HL-60 (cell line): ENCODE measurements at regions not wholly inside any gene's neighbourhood (a gene's known extent, or its start where the extent isn't known, plus 50 kb on each side); places are given as distances from the start of the nearest gene placed in this dataset.

Experiments
- POLR2AphosphoS5 ChIP-seq: IDR thresholded peaks from 2 replicates; pipeline ENCODE4 v1.6.1; 2012; ENCODE audit warnings: low read depth
- SPI1 ChIP-seq: IDR thresholded peaks from 2 replicates; pipeline ENCODE4 v1.6.1; 2012; ENCODE audit warnings: low read depth, mild to moderate bottlenecking, borderline replicate concordance
- TF ChIP-seq, protein P1 (sequence below): IDR thresholded peaks from one replicate; pipeline ENCODE4 v1.5.1; 2011; ENCODE audit warnings: low read length, control low read depth, inconsistent platforms; ENCODE audit not compliant: insufficient read depth
- TF ChIP-seq, protein P2 (sequence below): IDR thresholded peaks from 2 replicates; pipeline ENCODE4 v1.6.1; 2012; ENCODE audit warnings: low read depth; ENCODE audit not compliant: insufficient replicate concordance

DNA sequence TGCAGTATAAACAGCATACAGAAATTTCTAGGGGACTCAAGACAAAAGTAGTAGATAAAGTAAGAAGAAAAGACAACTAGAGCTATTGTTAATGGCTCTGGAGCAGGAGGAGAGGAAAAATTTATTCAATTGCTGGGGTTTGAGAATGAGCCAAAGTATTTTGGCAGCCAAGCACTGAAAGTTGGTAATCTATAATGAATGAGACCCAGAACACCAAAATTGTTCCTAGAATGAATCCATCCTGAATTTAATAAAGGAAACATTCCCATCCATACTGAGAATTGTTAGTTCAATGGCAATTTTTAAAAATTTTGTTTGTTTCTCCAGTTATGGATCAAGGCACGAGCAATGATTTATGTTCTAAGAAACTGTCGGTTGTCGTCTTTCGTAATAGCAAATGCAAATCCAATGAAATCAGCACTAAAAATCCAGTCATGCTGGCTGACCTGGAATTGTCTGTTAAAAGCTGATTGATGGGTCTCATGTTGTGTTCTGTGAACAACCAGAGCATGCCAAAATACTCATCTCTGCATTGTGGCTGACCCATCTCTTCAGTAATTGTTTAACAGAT, 170.9 kb upstream of the LMNTD1 start:
- TF ChIP-seq, protein P1, sequence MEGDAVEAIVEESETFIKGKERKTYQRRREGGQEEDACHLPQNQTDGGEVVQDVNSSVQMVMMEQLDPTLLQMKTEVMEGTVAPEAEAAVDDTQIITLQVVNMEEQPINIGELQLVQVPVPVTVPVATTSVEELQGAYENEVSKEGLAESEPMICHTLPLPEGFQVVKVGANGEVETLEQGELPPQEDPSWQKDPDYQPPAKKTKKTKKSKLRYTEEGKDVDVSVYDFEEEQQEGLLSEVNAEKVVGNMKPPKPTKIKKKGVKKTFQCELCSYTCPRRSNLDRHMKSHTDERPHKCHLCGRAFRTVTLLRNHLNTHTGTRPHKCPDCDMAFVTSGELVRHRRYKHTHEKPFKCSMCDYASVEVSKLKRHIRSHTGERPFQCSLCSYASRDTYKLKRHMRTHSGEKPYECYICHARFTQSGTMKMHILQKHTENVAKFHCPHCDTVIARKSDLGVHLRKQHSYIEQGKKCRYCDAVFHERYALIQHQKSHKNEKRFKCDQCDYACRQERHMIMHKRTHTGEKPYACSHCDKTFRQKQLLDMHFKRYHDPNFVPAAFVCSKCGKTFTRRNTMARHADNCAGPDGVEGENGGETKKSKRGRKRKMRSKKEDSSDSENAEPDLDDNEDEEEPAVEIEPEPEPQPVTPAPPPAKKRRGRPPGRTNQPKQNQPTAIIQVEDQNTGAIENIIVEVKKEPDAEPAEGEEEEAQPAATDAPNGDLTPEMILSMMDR: no peak
- TF ChIP-seq POLR2AphosphoS5 (no peak), SPI1 (no peak)
- TF ChIP-seq, protein P2, sequence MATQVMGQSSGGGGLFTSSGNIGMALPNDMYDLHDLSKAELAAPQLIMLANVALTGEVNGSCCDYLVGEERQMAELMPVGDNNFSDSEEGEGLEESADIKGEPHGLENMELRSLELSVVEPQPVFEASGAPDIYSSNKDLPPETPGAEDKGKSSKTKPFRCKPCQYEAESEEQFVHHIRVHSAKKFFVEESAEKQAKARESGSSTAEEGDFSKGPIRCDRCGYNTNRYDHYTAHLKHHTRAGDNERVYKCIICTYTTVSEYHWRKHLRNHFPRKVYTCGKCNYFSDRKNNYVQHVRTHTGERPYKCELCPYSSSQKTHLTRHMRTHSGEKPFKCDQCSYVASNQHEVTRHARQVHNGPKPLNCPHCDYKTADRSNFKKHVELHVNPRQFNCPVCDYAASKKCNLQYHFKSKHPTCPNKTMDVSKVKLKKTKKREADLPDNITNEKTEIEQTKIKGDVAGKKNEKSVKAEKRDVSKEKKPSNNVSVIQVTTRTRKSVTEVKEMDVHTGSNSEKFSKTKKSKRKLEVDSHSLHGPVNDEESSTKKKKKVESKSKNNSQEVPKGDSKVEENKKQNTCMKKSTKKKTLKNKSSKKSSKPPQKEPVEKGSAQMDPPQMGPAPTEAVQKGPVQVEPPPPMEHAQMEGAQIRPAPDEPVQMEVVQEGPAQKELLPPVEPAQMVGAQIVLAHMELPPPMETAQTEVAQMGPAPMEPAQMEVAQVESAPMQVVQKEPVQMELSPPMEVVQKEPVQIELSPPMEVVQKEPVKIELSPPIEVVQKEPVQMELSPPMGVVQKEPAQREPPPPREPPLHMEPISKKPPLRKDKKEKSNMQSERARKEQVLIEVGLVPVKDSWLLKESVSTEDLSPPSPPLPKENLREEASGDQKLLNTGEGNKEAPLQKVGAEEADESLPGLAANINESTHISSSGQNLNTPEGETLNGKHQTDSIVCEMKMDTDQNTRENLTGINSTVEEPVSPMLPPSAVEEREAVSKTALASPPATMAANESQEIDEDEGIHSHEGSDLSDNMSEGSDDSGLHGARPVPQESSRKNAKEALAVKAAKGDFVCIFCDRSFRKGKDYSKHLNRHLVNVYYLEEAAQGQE: no peak
